ENCODE measurements at regions not wholly inside any gene's neighbourhood (a gene's known extent, or its start where the extent isn't known, plus 50 kb on each side); places are given as distances from the start of the nearest gene placed in this dataset.
A peak's percentile ranks its signal among the peaks of the same experiment; 100 is the strongest.

GRCh38 chr12:92625639-92626310 is 77.0 kb upstream of the PLEKHG7 start:
- H3K9ac ChIP-seq (ENCODE audit: low read length) = no peak overlapping the region

GRCh38 chr12:92624236-92624635 is 78.6 kb upstream of the PLEKHG7 start:
- Histone ChIP-seq H3K9ac (ENCODE audit: low read length) (no peak overlapping the region), H3K36me3 (ENCODE audit: control insufficient read depth in 1 of 2, insufficient read depth in 2 of 2, low read depth in 1 of 2, low read length in 2 of 2) (no peaks in the 10 kb centered on the region), H2AFZ (ENCODE audit: low read depth, low read length) (no peak overlapping the region), H3K4me3 (ENCODE audit: insufficient read depth in 1 of 2, low read depth in 1 of 2, low read length in 2 of 2) (no peak overlapping the region), H3K14ac (ENCODE audit: low read length in 2 of 2) (no peak overlapping the region), H3K27me3 (ENCODE audit: control insufficient read depth in 1 of 2, insufficient read depth in 1 of 2, low read length in 2 of 2) (no peaks in the 10 kb centered on the region), H3K9me3 (ENCODE audit: control insufficient read depth, low read length) (no peaks in the 10 kb centered on the region), H2BK120ac (ENCODE audit: low read depth, low read length) (no peak overlapping the region), H3K79me1 (replicated peaks; ENCODE audit: low read length, poor library complexity, severe bottlenecking) (no peaks in the 10 kb centered on the region), H3K27ac (ENCODE audit: low read length, poor library complexity, severe bottlenecking) (peak overlapping the region; percentile 49), H2AK5ac (ENCODE audit: low read length, severe bottlenecking) (no peak overlapping the region), H4K91ac (ENCODE audit: low read length) (no peak overlapping the region), H3K4me2 (ENCODE audit: low read length, poor library complexity, severe bottlenecking) (no peak overlapping the region), H4K8ac (ENCODE audit: low read length) (no peak overlapping the region), H3K23ac (ENCODE audit: low read length in 2 of 2) (no peak overlapping the region), H2BK12ac (ENCODE audit: low read length in 2 of 2) (no peak overlapping the region), H3K4ac (ENCODE audit: low read depth in 1 of 2, low read length in 2 of 2) (no peak overlapping the region), H3K18ac (ENCODE audit: low read depth in 1 of 2, low read length in 2 of 2) (no peak overlapping the region), H2BK15ac (ENCODE audit: low read depth, poor library complexity, severe bottlenecking) (no peak overlapping the region), H3K4me1 (ENCODE audit: control insufficient read depth, insufficient read depth, low read depth, low read length) (peaks cover 2% of the 10 kb centered on the region), H2BK5ac (ENCODE audit: low read depth, low read length, poor library complexity, severe bottlenecking) (no peak overlapping the region)
- DNase-seq = peak; percentile 55
- WGBS = no CpG with 5 or more reads among the region's 1 CpG

More at GRCh38 chr12:92625639-92626310, 77.0 kb upstream of the PLEKHG7 start:
- H3K4me1 ChIP-seq (ENCODE audit: control insufficient read depth, insufficient read depth, low read depth, low read length) = peaks cover 6% of the 10 kb centered on the region
- H2BK120ac ChIP-seq (ENCODE audit: low read depth, low read length) = no peak overlapping the region
- H3K23ac ChIP-seq (ENCODE audit: low read length in 2 of 2) = no peak overlapping the region
- H3K36me3 ChIP-seq (ENCODE audit: control insufficient read depth in 1 of 2, insufficient read depth in 2 of 2, low read depth in 1 of 2, low read length in 2 of 2) = no peaks in the 10 kb centered on the region
- DNase-seq = no peak
- no peak overlapping the region for H2BK15ac ChIP-seq (ENCODE audit: low read depth, poor library complexity, severe bottlenecking)
- H2BK5ac ChIP-seq (ENCODE audit: low read depth, low read length, poor library complexity, severe bottlenecking) = peak overlapping the region; percentile 14
- no peaks in the 10 kb centered on the region for H3K27me3 ChIP-seq (ENCODE audit: control insufficient read depth in 1 of 2, insufficient read depth in 1 of 2, low read length in 2 of 2)
- H3K18ac ChIP-seq (ENCODE audit: low read depth in 1 of 2, low read length in 2 of 2) = peak overlapping the region in 1 of 2 experiments; percentile 43
- no peak overlapping the region for H3K27ac ChIP-seq (ENCODE audit: low read length, poor library complexity, severe bottlenecking)
- H3K9me3 ChIP-seq (ENCODE audit: control insufficient read depth, low read length) = no peaks in the 10 kb centered on the region
- no peak overlapping the region for H2AFZ ChIP-seq (ENCODE audit: low read depth, low read length)
- peak overlapping the region in 1 of 2 experiments; percentile 36 for H3K14ac ChIP-seq (ENCODE audit: low read length in 2 of 2)
- H3K4me3 ChIP-seq (ENCODE audit: insufficient read depth in 1 of 2, low read depth in 1 of 2, low read length in 2 of 2) = no peak overlapping the region
- H3K4ac ChIP-seq (ENCODE audit: low read depth in 1 of 2, low read length in 2 of 2) = no peak overlapping the region
- no peaks in the 10 kb centered on the region for H3K79me1 ChIP-seq (replicated peaks; ENCODE audit: low read length, poor library complexity, severe bottlenecking)
- H3K4me2 ChIP-seq (ENCODE audit: low read length, poor library complexity, severe bottlenecking) = no peak overlapping the region
- 96% methylated on average over 3 of the region's 3 CpGs for WGBS
- no peak overlapping the region for H2BK12ac ChIP-seq (ENCODE audit: low read length in 2 of 2)
- no peak overlapping the region for H4K91ac ChIP-seq (ENCODE audit: low read length)
- peak overlapping the region; percentile 43 for H2AK5ac ChIP-seq (ENCODE audit: low read length, severe bottlenecking)
- H4K8ac ChIP-seq (ENCODE audit: low read length) = no peak overlapping the region

GRCh38 chr12:92623386-92623785 is 79.4 kb upstream of the PLEKHG7 start:
- no peak overlapping the region for H3K4me3 ChIP-seq (ENCODE audit: insufficient read depth in 1 of 2, low read depth in 1 of 2, low read length in 2 of 2)
- no peak overlapping the region for H2AFZ ChIP-seq (ENCODE audit: low read depth, low read length)
- no peak overlapping the region for H3K14ac ChIP-seq (ENCODE audit: low read length in 2 of 2)
- H3K36me3 ChIP-seq (ENCODE audit: control insufficient read depth in 1 of 2, insufficient read depth in 2 of 2, low read depth in 1 of 2, low read length in 2 of 2) = no peaks in the 10 kb centered on the region
- H4K8ac ChIP-seq (ENCODE audit: low read length) = no peak overlapping the region
- H3K4me2 ChIP-seq (ENCODE audit: low read length, poor library complexity, severe bottlenecking) = no peak overlapping the region
- H2BK12ac ChIP-seq (ENCODE audit: low read length in 2 of 2) = no peak overlapping the region
- H3K9ac ChIP-seq (ENCODE audit: low read length) = no peak overlapping the region
- no peak overlapping the region for H4K91ac ChIP-seq (ENCODE audit: low read length)
- no peak overlapping the region for H3K18ac ChIP-seq (ENCODE audit: low read depth in 1 of 2, low read length in 2 of 2)
- no peak overlapping the region for H2AK5ac ChIP-seq (ENCODE audit: low read length, severe bottlenecking)
- no peaks in the 10 kb centered on the region for H3K27me3 ChIP-seq (ENCODE audit: control insufficient read depth in 1 of 2, insufficient read depth in 1 of 2, low read length in 2 of 2)
- H3K23ac ChIP-seq (ENCODE audit: low read length in 2 of 2) = no peak overlapping the region
- H2BK120ac ChIP-seq (ENCODE audit: low read depth, low read length) = no peak overlapping the region
- H3K4ac ChIP-seq (ENCODE audit: low read depth in 1 of 2, low read length in 2 of 2) = no peak overlapping the region
- H2BK5ac ChIP-seq (ENCODE audit: low read depth, low read length, poor library complexity, severe bottlenecking) = no peak overlapping the region
- no peak overlapping the region for H3K27ac ChIP-seq (ENCODE audit: low read length, poor library complexity, severe bottlenecking)
- DNase-seq = no peak
- H3K79me1 ChIP-seq (replicated peaks; ENCODE audit: low read length, poor library complexity, severe bottlenecking) = no peaks in the 10 kb centered on the region
- no peak overlapping the region for H2BK15ac ChIP-seq (ENCODE audit: low read depth, poor library complexity, severe bottlenecking)
- peaks cover 1% of the 10 kb centered on the region for H3K4me1 ChIP-seq (ENCODE audit: control insufficient read depth, insufficient read depth, low read depth, low read length)
- H3K9me3 ChIP-seq (ENCODE audit: control insufficient read depth, low read length) = no peaks in the 10 kb centered on the region

GRCh38 chr12:92621833-92622232 is 81.0 kb upstream of the PLEKHG7 start:
- WGBS = 68% methylated on average over 3 of the region's 3 CpGs

More at GRCh38 chr12:92621833-92622232, 81.0 kb upstream of the PLEKHG7 start:
- Histone ChIP-seq H3K9me3 (ENCODE audit: control insufficient read depth, low read length) (no peaks in the 10 kb centered on the region), H3K4ac (ENCODE audit: low read depth in 1 of 2, low read length in 2 of 2) (no peak overlapping the region), H2BK5ac (ENCODE audit: low read depth, low read length, poor library complexity, severe bottlenecking) (no peak overlapping the region), H4K8ac (ENCODE audit: low read length) (no peak overlapping the region), H3K27me3 (ENCODE audit: control insufficient read depth in 1 of 2, insufficient read depth in 1 of 2, low read length in 2 of 2) (no peaks in the 10 kb centered on the region), H3K79me1 (replicated peaks; ENCODE audit: low read length, poor library complexity, severe bottlenecking) (no peaks in the 10 kb centered on the region), H2AFZ (ENCODE audit: low read depth, low read length) (no peak overlapping the region), H2BK120ac (ENCODE audit: low read depth, low read length) (no peak overlapping the region), H2BK15ac (ENCODE audit: low read depth, poor library complexity, severe bottlenecking) (no peak overlapping the region), H3K4me2 (ENCODE audit: low read length, poor library complexity, severe bottlenecking) (no peak overlapping the region), H2BK12ac (ENCODE audit: low read length in 2 of 2) (no peak overlapping the region), H3K27ac (ENCODE audit: low read length, poor library complexity, severe bottlenecking) (no peak overlapping the region), H3K14ac (ENCODE audit: low read length in 2 of 2) (no peak overlapping the region), H3K4me1 (ENCODE audit: control insufficient read depth, insufficient read depth, low read depth, low read length) (no peaks in the 10 kb centered on the region), H3K4me3 (ENCODE audit: insufficient read depth in 1 of 2, low read depth in 1 of 2, low read length in 2 of 2) (no peak overlapping the region), H3K23ac (ENCODE audit: low read length in 2 of 2) (no peak overlapping the region), H2AK5ac (ENCODE audit: low read length, severe bottlenecking) (no peak overlapping the region), H3K18ac (ENCODE audit: low read depth in 1 of 2, low read length in 2 of 2) (no peak overlapping the region), H3K9ac (ENCODE audit: low read length) (no peak overlapping the region), H4K91ac (ENCODE audit: low read length) (no peak overlapping the region), H3K36me3 (ENCODE audit: control insufficient read depth in 1 of 2, insufficient read depth in 2 of 2, low read depth in 1 of 2, low read length in 2 of 2) (no peaks in the 10 kb centered on the region)
- no peak for DNase-seq

Data from mesenchymal stem cell (in vitro differentiated cells and primary cell).